Skin epidermis (tissue), 12 donors: ENCODE measurements at regions not wholly inside any gene's neighbourhood (a gene's known extent, or its start where the extent isn't known, plus 50 kb on each side); places are given as distances from the start of the nearest gene placed in this dataset.
"Not testable (repeated sequence)": the region's sequence is repeated elsewhere in the genome, so short reads cannot be mapped to it uniquely, and the experiment has no call there.

Experiments
- H3K27ac ChIP-seq, 21 experiments: fragments of 200-600 bp; sonication (generic) in 11 of 21; one replicate each; pipeline ENCODE4 v1.5.0; 2020; ENCODE audit warnings: mild to moderate bottlenecking in 3 of 21, inconsistent platforms in 2 of 21, moderate library complexity in 2 of 21
- H3K4me3 ChIP-seq, 7 experiments: fragments of 200-600 bp; sonication (generic) in 2 of 7; one replicate each; pipeline ENCODE4 v1.5.0; 2020; ENCODE audit warnings: inconsistent platforms in 2 of 7, mild to moderate bottlenecking in 2 of 7, moderate library complexity in 1 of 7

GRCh38 chr13:76279766-76280165 is 606.4 kb downstream of the KCTD12 start:
- H3K27ac ChIP-seq, H3K4me3 ChIP-seq: not testable (repeated sequence)

GRCh38 chr13:76271728-76272232 is 614.4 kb downstream of the KCTD12 start:
- Histone ChIP-seq H3K27ac (no peak overlapping the region), H3K4me3 (no peak overlapping the region)

- H3K27ac ChIP-seq, H3K4me3 ChIP-seq: not testable (repeated sequence)
Measured at GRCh38 chr13:76268307-76268706, 617.9 kb downstream of the KCTD12 start.

- no peak overlapping the region for H3K27ac ChIP-seq
Measured at GRCh38 chr13:76267216-76267615, 619.0 kb downstream of the KCTD12 start.

GRCh38 chr13:76266561-76266960 is 619.6 kb downstream of the KCTD12 start:
- no peak overlapping the region for H3K27ac ChIP-seq
- no peak overlapping the region for H3K4me3 ChIP-seq

More at GRCh38 chr13:76267216-76267615, 619.0 kb downstream of the KCTD12 start:
- no peak overlapping the region for H3K4me3 ChIP-seq

GRCh38 chr13:76250211-76250610 is 614.1 kb downstream of the LMO7 start:
- Histone ChIP-seq H3K27ac (no peak overlapping the region), H3K4me3 (no peak overlapping the region)

- Histone ChIP-seq H3K27ac (no peak overlapping the region), H3K4me3 (no peak overlapping the region)
Measured at GRCh38 chr13:76245920-76246319, 609.8 kb downstream of the LMO7 start.

- H3K27ac ChIP-seq: no peak overlapping the region
- H3K4me3 ChIP-seq: no peak overlapping the region
Measured at GRCh38 chr13:76245211-76245610, 609.1 kb downstream of the LMO7 start.

GRCh38 chr13:76243120-76243519 is 607.0 kb downstream of the LMO7 start:
- not testable (repeated sequence) for H3K4me3 ChIP-seq, H3K27ac ChIP-seq

- Histone ChIP-seq H3K27ac (no peak overlapping the region), H3K4me3 (no peak overlapping the region)
Measured at GRCh38 chr13:76239031-76239680, 603.0 kb downstream of the LMO7 start.

GRCh38 chr13:76231522-76232167 is 595.5 kb downstream of the LMO7 start:
- no peak overlapping the region for H3K4me3 ChIP-seq
- H3K27ac ChIP-seq: no peak overlapping the region

- Histone ChIP-seq H3K27ac (no peak overlapping the region), H3K4me3 (no peak overlapping the region)
Measured at GRCh38 chr13:76229281-76229680, 593.2 kb downstream of the LMO7 start.

- H3K27ac ChIP-seq: peak overlapping the region in 1 of 21 experiments; percentile 7
- no peak overlapping the region for H3K4me3 ChIP-seq
Measured at GRCh38 chr13:76226941-76227340, 590.8 kb downstream of the LMO7 start.

- Histone ChIP-seq H3K4me3 (no peak overlapping the region), H3K27ac (peak overlapping the region in 6 of 21 experiments; percentile 2 to 57 (median 24))
Measured at GRCh38 chr13:76225815-76226489, 589.8 kb downstream of the LMO7 start.

- Histone ChIP-seq H3K27ac (no peak overlapping the region), H3K4me3 (no peak overlapping the region)
Measured at GRCh38 chr13:76223999-76224398, 587.9 kb downstream of the LMO7 start.

GRCh38 chr13:76223565-76223964 is 587.4 kb downstream of the LMO7 start:
- H3K27ac ChIP-seq: no peak overlapping the region
- no peak overlapping the region for H3K4me3 ChIP-seq

GRCh38 chr13:76222511-76222910 is 586.4 kb downstream of the LMO7 start:
- Histone ChIP-seq H3K4me3 (no peak overlapping the region), H3K27ac (no peak overlapping the region)

GRCh38 chr13:76216729-76217128 is 580.6 kb downstream of the LMO7 start:
- no peak overlapping the region for H3K27ac ChIP-seq
- H3K4me3 ChIP-seq: no peak overlapping the region

GRCh38 chr13:76214001-76214400 is 577.9 kb downstream of the LMO7 start:
- H3K27ac ChIP-seq: no peak overlapping the region
- H3K4me3 ChIP-seq: no peak overlapping the region

- no peak overlapping the region for H3K4me3 ChIP-seq
- H3K27ac ChIP-seq: no peak overlapping the region
Measured at GRCh38 chr13:76213423-76213904, 577.3 kb downstream of the LMO7 start.

GRCh38 chr13:76210262-76210661 is 574.1 kb downstream of the LMO7 start:
- Histone ChIP-seq H3K27ac (no peak overlapping the region), H3K4me3 (no peak overlapping the region)
